Midbrain (tissue), 1 donor: ENCODE measurements at regions not wholly inside any gene's neighbourhood (a gene's known extent, or its start where the extent isn't known, plus 50 kb on each side); places are given as distances from the start of the nearest gene placed in this dataset.
"Not testable (repeated sequence)": the region's sequence is repeated elsewhere in the genome, so short reads cannot be mapped to it uniquely, and the experiment has no call there.

Experiments used
- DNase-seq: peaks from one replicate; lab custom pipeline; 2025; lab: John Stamatoyannopoulos, UW

- DNase-seq, result no peak
Observed at GRCh38 chr14:106530423-106531107, 1004.2 kb downstream of the TMEM121 start.

DNA sequence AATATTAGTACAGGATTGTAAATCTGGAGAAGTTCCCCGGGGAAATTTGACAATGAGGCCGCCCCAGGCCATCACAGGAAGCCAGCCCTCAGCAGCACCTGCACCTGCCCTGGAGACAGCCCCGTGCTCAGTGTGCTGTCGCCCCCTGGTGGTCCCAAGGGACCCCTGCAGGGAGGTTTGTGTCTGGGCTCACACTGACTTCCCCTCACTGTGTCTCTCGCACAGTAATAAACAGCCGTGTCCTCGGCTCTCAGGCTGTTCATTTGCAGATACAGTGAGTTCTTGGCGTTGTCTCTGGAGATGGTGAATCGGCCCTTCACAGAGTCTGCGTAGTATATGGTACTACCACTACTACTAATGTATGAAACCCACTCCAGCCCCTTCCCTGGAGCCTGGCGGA is 1011.2 kb downstream of the TMEM121 start:
- not testable (repeated sequence) for DNase-seq

DNA sequence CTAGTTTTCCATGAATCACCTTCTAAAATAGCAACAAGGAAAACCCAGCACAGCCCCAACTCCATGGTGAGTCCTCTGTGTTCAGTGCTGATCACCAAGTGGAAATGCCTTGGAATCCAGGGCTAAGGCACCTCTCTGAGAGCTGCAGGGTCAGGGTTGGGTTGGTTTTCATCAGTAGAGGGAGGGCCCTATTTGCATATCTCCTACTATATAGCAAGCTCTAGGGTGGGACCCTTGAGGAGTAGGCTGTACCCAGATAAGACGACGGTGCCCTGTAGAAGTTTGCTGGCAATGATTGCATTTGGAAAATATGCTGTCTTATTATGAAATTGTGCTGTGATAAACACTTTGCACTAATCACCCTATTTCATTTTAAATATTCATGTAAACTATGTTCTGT is 1011.8 kb downstream of the TMEM121 start:
- no peak for DNase-seq

DNA sequence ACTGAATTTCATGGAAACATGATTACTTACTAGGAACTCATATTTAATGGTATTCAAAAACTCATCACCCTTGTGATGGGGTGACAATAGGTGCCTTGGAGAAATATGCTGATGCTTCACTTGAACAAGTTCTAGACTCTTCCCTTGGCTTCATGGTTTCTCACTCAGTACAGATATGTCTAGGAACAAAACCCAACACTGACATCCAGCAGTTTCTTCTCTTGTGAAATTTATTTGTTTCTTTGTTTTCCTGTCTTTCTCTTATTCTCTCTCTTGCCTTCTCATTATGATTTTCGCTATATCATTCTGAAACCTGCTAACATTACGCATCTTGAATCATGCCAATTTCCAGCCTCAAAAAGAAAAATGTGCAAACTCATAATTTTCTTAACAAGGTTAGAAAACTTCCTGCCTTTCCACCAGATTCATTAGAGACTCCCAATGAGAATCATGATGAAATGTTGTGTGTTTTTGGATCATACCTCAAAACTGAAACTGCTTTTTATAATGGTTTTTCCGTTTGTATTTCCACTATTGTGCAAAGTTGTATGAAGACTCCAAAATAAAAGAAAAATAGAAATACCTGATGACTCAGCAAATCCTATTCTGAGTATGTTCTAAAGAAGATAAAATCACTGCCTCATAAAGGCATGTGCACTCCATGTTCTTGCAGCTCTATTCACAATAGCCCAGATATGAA is 1021.5 kb downstream of the TMEM121 start:
- no peak for DNase-seq

- DNase-seq, result no peak
Observed at GRCh38 chr14:106549064-106549463, 1022.7 kb downstream of the TMEM121 start.

- no peak for DNase-seq
Observed at GRCh38 chr14:106551265-106551664, 1024.9 kb downstream of the TMEM121 start.

- DNase-seq, result not testable (repeated sequence)
Observed at GRCh38 chr14:106556211-106556610, 1029.8 kb downstream of the TMEM121 start.

- DNase-seq, result no peak
Observed at GRCh38 chr14:106556665-106557289, 1030.4 kb downstream of the TMEM121 start.

GRCh38 chr14:106562451-106562850 is 1036.1 kb downstream of the TMEM121 start:
- DNase-seq, result no peak

DNA sequence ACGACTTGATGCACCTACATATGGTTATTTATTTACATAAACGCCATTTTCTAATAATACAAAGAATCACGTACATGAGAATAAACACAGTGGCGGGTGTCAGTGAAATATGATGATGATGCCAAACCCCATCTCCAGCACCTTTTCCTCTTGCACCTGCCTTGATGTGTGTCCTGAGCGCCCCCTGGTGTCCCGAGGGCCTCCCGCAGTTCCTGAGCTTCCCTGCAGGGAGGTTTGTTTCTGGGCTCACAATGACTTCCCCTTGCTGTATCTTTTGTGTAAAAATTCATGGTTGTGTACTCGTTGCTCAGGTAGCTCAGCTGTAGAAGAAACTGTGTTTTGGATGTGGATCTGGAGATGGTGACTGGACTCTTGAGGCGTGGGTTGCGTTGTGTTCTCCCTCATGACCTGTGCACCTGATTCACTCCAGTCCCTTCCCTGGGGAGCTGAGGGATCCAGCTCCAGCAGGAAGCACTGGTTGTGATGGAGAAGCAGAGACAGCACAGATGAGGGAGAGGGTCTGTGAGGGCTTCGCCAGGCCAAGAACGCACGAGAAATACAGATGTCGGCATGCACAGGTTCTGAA is 1037.8 kb downstream of the TMEM121 start:
- no peak for DNase-seq

DNA sequence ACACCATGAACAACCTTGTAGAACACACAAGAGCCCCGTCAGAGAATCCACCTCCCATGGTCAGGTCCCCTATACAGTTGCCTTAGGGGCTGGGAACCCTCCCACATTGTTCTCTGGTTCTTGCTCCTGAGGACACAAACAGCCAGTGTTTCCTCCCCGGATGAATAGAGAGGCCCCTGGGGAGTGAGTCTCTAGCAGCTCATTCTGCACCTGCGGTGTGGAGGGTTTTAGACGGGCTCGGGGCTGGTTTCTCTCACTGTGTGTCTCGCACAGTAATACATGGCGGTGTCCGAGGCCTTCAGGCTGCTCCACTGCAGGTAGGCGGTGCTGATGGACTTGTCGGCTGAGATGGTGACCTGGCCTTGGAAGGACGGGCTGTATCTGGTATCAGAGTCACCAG is 1052.1 kb downstream of the TMEM121 start:
- DNase-seq, result no peak

GRCh38 chr14:106579084-106579483 is 1052.7 kb downstream of the TMEM121 start:
- DNase-seq, result no peak

DNA sequence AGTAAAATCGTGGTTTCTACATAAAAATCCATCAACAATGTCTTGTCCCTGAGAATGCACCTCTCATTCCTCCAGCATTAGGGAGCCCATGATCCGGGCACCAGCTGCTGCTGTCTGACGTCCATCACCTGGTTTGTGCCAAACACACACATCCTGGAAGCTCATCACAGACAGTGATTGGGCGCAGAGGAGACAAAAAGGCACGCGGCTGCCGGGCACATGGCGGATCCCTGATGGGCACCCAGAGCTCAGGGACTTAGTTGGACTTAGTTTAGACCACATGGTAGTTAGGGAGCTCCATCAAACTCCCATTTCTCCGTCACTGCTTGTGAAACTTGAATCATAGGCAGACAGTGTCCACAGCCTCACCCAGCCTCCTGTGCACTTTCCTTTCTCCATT is 1059.3 kb downstream of the TMEM121 start:
- no peak for DNase-seq

GRCh38 chr14:106586098-106586704 is 1059.8 kb downstream of the TMEM121 start:
- DNase-seq, result no peak

DNA sequence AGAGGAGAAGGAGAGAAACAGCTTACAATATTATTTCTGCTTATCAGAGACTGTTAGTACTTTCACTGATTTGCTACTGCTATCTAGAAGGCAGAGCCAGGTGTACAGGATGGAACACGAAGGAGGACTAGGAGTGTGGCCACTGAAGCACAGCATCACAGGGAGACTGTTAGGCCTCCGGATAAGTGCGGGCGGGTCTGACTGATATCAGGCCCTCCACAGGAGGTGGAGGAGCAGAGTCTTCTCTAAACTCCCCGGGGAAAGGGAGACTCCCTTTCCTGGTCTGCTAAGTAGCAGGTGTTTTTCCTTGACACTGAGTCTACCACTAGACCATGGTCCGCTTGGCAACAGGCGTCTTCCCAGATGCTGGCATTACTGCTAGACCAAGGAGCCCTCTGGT is 1065.2 kb downstream of the TMEM121 start:
- not testable (repeated sequence) for DNase-seq

GRCh38 chr14:106592115-106592852 is 1065.9 kb downstream of the TMEM121 start:
- DNase-seq, result not testable (repeated sequence)

DNA sequence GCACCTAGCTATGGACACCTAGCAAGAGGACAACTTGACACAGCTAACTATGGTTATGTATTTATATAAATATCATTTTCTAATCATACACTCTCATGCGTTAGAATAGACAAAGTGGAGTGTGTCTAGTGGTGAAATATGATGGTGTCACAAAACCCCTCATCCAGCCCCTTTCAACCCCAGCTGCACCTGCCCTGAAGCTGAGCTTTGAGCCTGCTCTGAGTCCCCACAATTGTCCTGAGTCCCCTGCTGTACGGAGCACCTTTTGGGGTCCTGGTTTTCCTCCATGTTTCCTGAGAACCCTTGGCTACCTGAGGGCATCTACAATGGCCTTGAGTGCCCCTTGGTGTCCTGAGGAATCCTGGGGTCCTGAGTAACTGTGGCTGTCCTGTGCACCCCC is 1072.8 kb downstream of the TMEM121 start:
- no peak for DNase-seq

DNA sequence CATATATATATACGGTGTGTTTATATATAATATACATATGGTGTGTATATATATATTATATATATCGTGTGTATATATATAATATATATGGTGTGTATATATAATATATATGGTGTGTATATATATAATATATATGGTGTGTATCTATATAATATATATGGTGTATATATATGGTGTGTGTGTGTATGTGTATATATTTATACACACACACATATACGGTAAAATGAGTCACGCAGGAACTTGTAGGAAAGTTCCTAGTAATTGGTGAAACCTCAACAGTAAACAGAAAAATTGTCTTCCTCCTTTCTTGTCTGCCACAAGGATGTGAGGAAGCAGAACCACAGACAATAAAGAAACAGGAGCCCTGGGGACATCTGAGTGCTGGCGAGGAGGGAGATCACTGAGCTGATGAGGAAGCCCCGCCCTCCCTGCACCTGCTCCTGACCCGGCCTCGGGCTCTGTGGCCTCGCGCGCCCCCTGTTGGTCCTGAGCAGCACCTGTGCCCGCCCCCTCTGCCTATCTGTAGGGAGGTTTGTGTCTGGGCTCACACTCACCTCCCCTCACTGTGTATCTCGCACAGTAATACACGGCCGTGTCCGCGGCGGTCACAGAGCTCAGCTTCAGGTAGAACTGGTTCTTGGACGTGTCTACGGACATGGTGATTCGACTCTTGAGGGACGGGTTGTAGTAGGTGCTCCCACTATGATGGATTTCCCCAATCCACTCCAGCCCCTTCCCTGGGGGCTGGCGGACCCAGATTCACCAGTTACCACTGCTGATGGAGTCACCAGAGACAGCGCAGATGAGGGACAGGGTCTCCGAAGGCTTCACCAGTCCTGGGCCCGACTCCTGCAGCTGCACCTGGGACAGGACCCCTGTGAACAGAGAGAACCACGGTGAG is 1079.4 kb downstream of the TMEM121 start:
- DNase-seq, result no peak

DNA sequence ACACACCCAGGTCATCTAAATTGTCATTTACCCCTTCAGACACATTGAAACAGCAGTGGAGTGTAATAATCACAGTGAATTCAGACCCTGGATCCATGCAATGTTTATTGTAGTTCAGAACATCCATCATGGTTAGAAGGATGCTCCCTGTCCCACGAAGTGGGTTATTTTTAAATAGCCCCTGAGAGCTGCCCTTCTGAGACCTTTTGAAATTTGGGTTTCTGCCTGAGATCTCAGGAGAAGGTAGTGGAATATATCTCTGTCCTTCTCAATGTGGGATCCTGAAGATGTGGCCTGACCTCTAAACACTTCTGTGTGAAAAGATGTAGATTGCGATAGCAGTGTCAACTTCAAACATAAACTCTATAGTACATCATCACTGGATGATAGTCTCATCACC is 1080.6 kb downstream of the TMEM121 start:
- DNase-seq, result no peak

- no peak for DNase-seq
Observed at GRCh38 chr14:106610691-106611090, 1084.3 kb downstream of the TMEM121 start.

- no peak for DNase-seq
Observed at GRCh38 chr14:106613256-106613655, 1086.9 kb downstream of the TMEM121 start.
